A673 (cell line): ENCODE measurements at regions not wholly inside any gene's neighbourhood (a gene's known extent, or its start where the extent isn't known, plus 50 kb on each side); places are given as distances from the start of the nearest gene placed in this dataset.
"Not testable (repeated sequence)": the region's sequence is repeated elsewhere in the genome, so short reads cannot be mapped to it uniquely, and the experiment has no call there.

Source experiments
- CTCF ChIP-seq: fragments of 300-800, 200-600 bp; sonication (generic); conservative IDR thresholded peaks from 2 replicates; pipeline ENCODE4 v1.5.1; 2017; ENCODE audit warnings: low read depth, mild to moderate bottlenecking, antibody characterized with exemption, low read length, moderate library complexity, mixed read lengths
- EZH2 ChIP-seq: fragments of 200-600 bp; sonication (generic); IDR thresholded peaks from 2 replicates; pipeline ENCODE4 v1.6.1; 2017; ENCODE audit warnings: borderline replicate concordance, low read depth, mild to moderate bottlenecking, mixed read lengths, antibody characterized with exemption, low read length; ENCODE audit not compliant: poor library complexity, severe bottlenecking

- TF ChIP-seq CTCF, EZH2: not testable (repeated sequence)
These were observed 342.2 kb downstream of the CEP170 start for GRCh38 chr1:242912855-242913254.
